ENCODE measurements at regions not wholly inside any gene's neighbourhood (a gene's known extent, or its start where the extent isn't known, plus 50 kb on each side); places are given as distances from the start of the nearest gene placed in this dataset.

DNA sequence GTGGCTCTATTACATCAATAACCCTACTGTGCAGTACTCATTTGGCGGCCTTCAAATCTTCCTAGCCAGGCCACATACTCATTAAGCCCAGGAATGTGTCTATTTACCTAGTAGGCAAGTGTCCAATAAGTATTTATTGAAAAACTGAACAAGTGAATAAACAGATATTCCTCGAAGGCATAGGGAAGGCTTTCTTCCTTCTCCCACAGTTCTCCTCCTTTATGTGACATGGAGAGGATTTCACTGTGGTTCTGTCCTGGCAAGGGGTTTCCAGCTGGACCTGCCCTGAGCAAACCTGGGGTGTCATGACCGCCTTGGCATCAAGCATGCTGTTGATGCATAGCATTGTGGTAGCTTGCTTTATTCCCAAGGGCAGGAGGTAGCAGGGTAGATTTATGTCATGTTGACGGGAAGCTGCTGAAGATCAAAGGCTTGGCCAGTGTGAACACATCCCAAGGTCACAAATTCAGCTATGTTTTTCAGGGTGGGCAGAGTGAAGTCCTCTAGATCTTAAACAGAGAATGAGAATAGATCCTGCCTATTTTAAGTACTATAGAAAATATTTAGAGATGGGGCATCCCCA is 195.1 kb downstream of the INHBA start:
- DNase-seq (ENCODE audit: low read depth in 1 of 2, low spot score in 1 of 2), result no peak
- H3K27me3 ChIP-seq, result no peaks in the 10 kb centered on the region
- TF ChIP-seq, protein P1, sequence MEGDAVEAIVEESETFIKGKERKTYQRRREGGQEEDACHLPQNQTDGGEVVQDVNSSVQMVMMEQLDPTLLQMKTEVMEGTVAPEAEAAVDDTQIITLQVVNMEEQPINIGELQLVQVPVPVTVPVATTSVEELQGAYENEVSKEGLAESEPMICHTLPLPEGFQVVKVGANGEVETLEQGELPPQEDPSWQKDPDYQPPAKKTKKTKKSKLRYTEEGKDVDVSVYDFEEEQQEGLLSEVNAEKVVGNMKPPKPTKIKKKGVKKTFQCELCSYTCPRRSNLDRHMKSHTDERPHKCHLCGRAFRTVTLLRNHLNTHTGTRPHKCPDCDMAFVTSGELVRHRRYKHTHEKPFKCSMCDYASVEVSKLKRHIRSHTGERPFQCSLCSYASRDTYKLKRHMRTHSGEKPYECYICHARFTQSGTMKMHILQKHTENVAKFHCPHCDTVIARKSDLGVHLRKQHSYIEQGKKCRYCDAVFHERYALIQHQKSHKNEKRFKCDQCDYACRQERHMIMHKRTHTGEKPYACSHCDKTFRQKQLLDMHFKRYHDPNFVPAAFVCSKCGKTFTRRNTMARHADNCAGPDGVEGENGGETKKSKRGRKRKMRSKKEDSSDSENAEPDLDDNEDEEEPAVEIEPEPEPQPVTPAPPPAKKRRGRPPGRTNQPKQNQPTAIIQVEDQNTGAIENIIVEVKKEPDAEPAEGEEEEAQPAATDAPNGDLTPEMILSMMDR (IDR thresholded peaks at IDR 0.05; ENCODE audit: low read depth, low read length), result no peak
- no peak overlapping the region for H3K4me3 ChIP-seq
- H3K36me3 ChIP-seq, result no peaks in the 10 kb centered on the region
- no peaks in the 10 kb centered on the region for H3K9me3 ChIP-seq (ENCODE audit: low read depth)
- no peaks in the 10 kb centered on the region for H3K4me1 ChIP-seq (ENCODE audit: low read depth)
- H3K27ac ChIP-seq, result no peak overlapping the region

DNA sequence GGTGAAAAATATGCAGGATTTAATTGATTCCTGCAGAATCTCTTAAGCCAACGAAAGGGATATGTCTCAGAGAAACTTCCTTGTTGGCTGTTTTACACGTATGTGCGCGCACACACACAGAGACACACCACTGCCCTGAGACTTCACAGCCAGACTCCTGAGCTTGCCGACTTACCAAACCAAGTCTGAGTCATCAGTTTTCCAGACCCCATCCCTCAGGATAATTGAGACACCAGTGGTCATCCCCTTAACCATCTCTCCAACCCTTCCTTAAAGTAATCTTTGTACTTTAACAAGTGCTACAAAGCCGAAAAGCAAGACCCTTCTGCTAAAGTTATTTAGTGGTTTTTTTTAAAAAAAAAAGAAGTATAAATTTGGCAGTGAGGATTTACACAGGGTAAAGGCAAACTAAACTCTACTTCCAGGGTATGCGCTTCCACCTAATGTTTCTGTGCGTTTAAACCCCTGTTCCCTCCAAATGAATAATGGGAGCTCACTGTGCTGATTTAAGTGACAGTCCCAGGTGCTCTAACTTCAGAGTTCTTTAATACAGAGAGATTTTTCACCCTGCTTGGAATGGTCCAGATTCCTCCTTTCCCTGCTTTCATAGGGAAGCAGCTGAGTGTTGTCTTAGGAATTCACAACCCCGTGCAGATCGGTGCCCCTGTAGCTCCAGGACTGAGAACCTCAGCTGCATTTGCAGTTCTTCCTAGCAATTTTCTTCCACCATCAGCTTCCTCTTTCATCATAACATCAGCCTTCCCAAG is 198.5 kb downstream of the INHBA start:
- no peaks in the 10 kb centered on the region for H3K36me3 ChIP-seq
- no peaks in the 10 kb centered on the region for H3K4me1 ChIP-seq (ENCODE audit: low read depth)
- H3K27me3 ChIP-seq, result no peaks in the 10 kb centered on the region
- no peak for DNase-seq (ENCODE audit: low read depth in 1 of 2, low spot score in 1 of 2)
- no peaks in the 10 kb centered on the region for H3K9me3 ChIP-seq (ENCODE audit: low read depth)
- no peak overlapping the region for H3K4me3 ChIP-seq
- TF ChIP-seq, protein P1 (IDR thresholded peaks at IDR 0.05; ENCODE audit: low read depth, low read length), result no peak
- H3K27ac ChIP-seq, result no peak overlapping the region

DNA sequence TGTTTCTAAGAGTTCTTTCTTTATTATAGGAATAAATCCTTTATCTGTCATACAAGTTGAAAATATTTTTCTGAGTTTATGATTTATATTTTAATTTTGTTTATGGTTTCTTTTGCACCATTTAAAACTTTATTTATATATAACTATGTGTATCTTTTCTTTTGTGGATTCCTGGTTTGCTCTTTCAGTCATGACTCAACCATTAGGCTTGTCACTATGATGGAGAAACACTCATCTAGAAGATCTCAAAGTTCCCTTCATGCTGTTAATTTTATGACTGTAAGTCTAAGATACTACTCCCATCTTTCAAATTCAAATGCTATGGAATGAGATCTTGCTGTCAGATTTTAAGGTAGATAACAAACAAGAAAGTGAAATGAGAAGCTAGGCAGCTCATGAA is 199.5 kb downstream of the INHBA start:
- TF ChIP-seq, protein P1 (IDR thresholded peaks at IDR 0.05; ENCODE audit: low read depth, low read length), result no peak
- Histone ChIP-seq H3K27ac (no peak overlapping the region), H3K36me3 (no peaks in the 10 kb centered on the region), H3K9me3 (ENCODE audit: low read depth) (no peaks in the 10 kb centered on the region), H3K4me1 (ENCODE audit: low read depth) (no peaks in the 10 kb centered on the region), H3K27me3 (no peaks in the 10 kb centered on the region), H3K4me3 (no peak overlapping the region)
- DNase-seq (ENCODE audit: low read depth in 1 of 2, low spot score in 1 of 2), result no peak

DNA sequence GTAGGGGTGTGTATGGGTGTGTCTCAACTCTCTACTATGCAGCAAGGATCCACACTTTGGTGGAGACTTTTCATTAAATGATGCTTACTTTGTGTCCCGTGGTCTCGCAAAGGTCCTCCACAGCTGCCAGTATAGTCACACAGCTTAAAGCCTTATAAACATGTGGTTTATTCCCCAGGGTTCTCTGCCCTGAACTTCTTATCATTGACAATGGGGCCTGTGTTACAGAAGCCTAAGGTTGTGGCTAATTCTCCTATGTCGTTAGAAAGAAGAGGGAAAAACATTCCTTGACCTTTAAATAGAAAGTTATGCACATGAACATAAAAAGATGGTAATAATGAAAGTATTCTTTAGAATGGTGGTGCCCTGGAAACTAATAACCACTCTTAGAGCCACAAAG is 201.4 kb downstream of the INHBA start:
- H3K36me3 ChIP-seq, result no peaks in the 10 kb centered on the region
- no peak overlapping the region for H3K27ac ChIP-seq
- H3K4me1 ChIP-seq (ENCODE audit: low read depth), result no peaks in the 10 kb centered on the region
- H3K4me3 ChIP-seq, result no peak overlapping the region
- no peaks in the 10 kb centered on the region for H3K9me3 ChIP-seq (ENCODE audit: low read depth)
- H3K27me3 ChIP-seq, result no peaks in the 10 kb centered on the region
- TF ChIP-seq, protein P1 (IDR thresholded peaks at IDR 0.05; ENCODE audit: low read depth, low read length), result no peak
- no peak for DNase-seq (ENCODE audit: low read depth in 1 of 2, low spot score in 1 of 2)

DNA sequence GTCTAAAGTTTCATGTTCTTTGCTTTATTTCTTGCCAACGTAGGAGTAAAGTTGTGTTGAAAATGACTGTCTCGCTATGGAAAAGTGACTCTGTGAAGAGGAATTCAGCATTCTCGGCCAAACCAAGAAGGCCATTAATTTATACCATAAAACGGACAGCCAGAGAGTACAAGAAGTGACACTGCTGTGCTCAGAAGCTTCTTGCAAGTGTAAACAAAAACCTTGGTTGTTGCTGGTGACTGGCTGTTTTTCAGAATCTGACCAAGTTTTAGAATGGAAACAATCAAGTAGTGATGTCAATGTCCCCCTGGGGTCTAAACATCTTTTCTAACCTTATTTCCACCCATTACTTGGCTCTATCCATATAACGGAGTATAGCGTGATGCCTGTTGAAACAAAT is 201.9 kb downstream of the INHBA start:
- no peaks in the 10 kb centered on the region for H3K4me1 ChIP-seq (ENCODE audit: low read depth)
- no peak overlapping the region for H3K4me3 ChIP-seq
- no peaks in the 10 kb centered on the region for H3K9me3 ChIP-seq (ENCODE audit: low read depth)
- H3K27me3 ChIP-seq, result no peaks in the 10 kb centered on the region
- no peak for DNase-seq (ENCODE audit: low read depth in 1 of 2, low spot score in 1 of 2)
- no peak overlapping the region for H3K27ac ChIP-seq
- TF ChIP-seq, protein P1 (IDR thresholded peaks at IDR 0.05; ENCODE audit: low read depth, low read length), result no peak
- H3K36me3 ChIP-seq, result no peaks in the 10 kb centered on the region
